Keratinocyte (primary cell): ENCODE measurements at regions not wholly inside any gene's neighbourhood (a gene's known extent, or its start where the extent isn't known, plus 50 kb on each side); places are given as distances from the start of the nearest gene placed in this dataset.

ENCODE experiments used
- DNase-seq: peaks from one replicate; pipeline ENCODE4 v3.0.0-alpha.2; 2011; ENCODE audit warnings: low read depth, missing footprints, low spot score
- FAIRE-seq: peaks from 2 replicates; lab custom pipeline; 2011; peaks lifted over from hg19 to GRCh38; lab: Jason Lieb, UNC
- H2AFZ ChIP-seq: 2 replicates; pipeline ENCODE4 v1.6.0; 2012; ENCODE audit warnings: low read length, control low read depth, inconsistent platforms; ENCODE audit not compliant: control insufficient read depth
- H3K27ac ChIP-seq: 2 replicates; pipeline ENCODE4 v1.5.1; 2011; ENCODE audit warnings: low read length; ENCODE audit not compliant: control insufficient read depth, insufficient read depth
- H3K27me3 ChIP-seq: 3 replicates; pipeline ENCODE4 v1.6.0; 2011; ENCODE audit warnings: low read length; ENCODE audit not compliant: control insufficient read depth, insufficient read depth; ENCODE audit errors: extremely low read depth
- H3K36me3 ChIP-seq, 2 experiments: 2 replicates in 1 of 2; 3 replicates in 1 of 2; pipeline ENCODE4 v1.5.1; 2011; ENCODE audit warnings: low read length in 2 of 2, mild to moderate bottlenecking in 1 of 2; ENCODE audit not compliant: control insufficient read depth in 2 of 2, insufficient read depth in 2 of 2; ENCODE audit errors: extremely low read depth in 1 of 2
- H3K4me1 ChIP-seq: 3 replicates; pipeline ENCODE4 v1.5.1; 2011; ENCODE audit warnings: low read length; ENCODE audit not compliant: control insufficient read depth, insufficient read depth; ENCODE audit errors: extremely low read depth
- H3K4me2 ChIP-seq: 3 replicates; pipeline ENCODE4 v1.6.0; 2011; ENCODE audit warnings: low read depth, low read length; ENCODE audit not compliant: control insufficient read depth, insufficient read depth; ENCODE audit errors: extremely low read depth
- H3K4me3 ChIP-seq, 3 experiments: fragments of 200-600 bp in 1 of 3; sonication (generic) in 1 of 3; 2 replicates in 2 of 3; 3 replicates in 1 of 3; pipeline ENCODE4 v1.5.1; 2011 to 2016; ENCODE audit warnings: low read length in 3 of 3, mild to moderate bottlenecking in 3 of 3, control low read depth in 2 of 3, inconsistent platforms in 1 of 3, low read depth in 1 of 3, mixed read lengths in 1 of 3, mixed run types in 1 of 3, moderate library complexity in 1 of 3; ENCODE audit not compliant: control insufficient read depth in 2 of 3, insufficient read depth in 2 of 3; ENCODE audit errors: extremely low read depth in 1 of 3
- H3K79me2 ChIP-seq: 2 replicates; pipeline ENCODE4 v1.6.0; 2012; ENCODE audit warnings: low read length; ENCODE audit not compliant: control insufficient read depth, insufficient read depth
- H3K9ac ChIP-seq: 3 replicates; pipeline ENCODE4 v1.6.0; 2011; ENCODE audit warnings: low read length; ENCODE audit not compliant: control insufficient read depth, insufficient read depth; ENCODE audit errors: extremely low read depth
- H3K9me1 ChIP-seq: 3 replicates; pipeline ENCODE4 v1.6.0; 2011; ENCODE audit warnings: low read length; ENCODE audit not compliant: control insufficient read depth, insufficient read depth; ENCODE audit errors: extremely low read depth
- H3K9me3 ChIP-seq: 2 replicates; pipeline ENCODE4 v1.5.1; 2012; ENCODE audit warnings: low read depth, low read length; ENCODE audit not compliant: control insufficient read depth
- H4K20me1 ChIP-seq: 3 replicates; pipeline ENCODE4 v1.6.0; 2011; ENCODE audit warnings: low read length; ENCODE audit not compliant: control insufficient read depth, insufficient read depth; ENCODE audit errors: extremely low read depth
- CTCF ChIP-seq, 3 experiments: IDR thresholded peaks in 1 of 3; conservative IDR thresholded peaks in 1 of 3; optimal IDR thresholded peaks in 1 of 3; 2 replicates in 2 of 3; 3 replicates in 1 of 3; pipeline versions ENCODE3 to v1.5.1; 2011; ENCODE audit warnings: low read length in 3 of 3, mild to moderate bottlenecking in 3 of 3, moderate library complexity in 2 of 3, control low read depth in 1 of 3, inconsistent platforms in 1 of 3; ENCODE audit not compliant: insufficient read depth in 2 of 3; ENCODE audit errors: extremely low read depth in 1 of 3
- EZH2 ChIP-seq: IDR thresholded peaks from one replicate; pipeline ENCODE4 v1.6.1; 2012; ENCODE audit warnings: inconsistent platforms, mild to moderate bottlenecking, low read length, moderate library complexity
- dilution Hi-C: fragments of 300-500 bp; cut with MboI; formaldehyde crosslinking; loops from one replicate; pipeline ENCODE4 v1.7.0; 2020; ENCODE audit warnings: low sequenced_read_pairs; ENCODE audit not compliant: extremely low pct_ligation_motif_present

DNA sequence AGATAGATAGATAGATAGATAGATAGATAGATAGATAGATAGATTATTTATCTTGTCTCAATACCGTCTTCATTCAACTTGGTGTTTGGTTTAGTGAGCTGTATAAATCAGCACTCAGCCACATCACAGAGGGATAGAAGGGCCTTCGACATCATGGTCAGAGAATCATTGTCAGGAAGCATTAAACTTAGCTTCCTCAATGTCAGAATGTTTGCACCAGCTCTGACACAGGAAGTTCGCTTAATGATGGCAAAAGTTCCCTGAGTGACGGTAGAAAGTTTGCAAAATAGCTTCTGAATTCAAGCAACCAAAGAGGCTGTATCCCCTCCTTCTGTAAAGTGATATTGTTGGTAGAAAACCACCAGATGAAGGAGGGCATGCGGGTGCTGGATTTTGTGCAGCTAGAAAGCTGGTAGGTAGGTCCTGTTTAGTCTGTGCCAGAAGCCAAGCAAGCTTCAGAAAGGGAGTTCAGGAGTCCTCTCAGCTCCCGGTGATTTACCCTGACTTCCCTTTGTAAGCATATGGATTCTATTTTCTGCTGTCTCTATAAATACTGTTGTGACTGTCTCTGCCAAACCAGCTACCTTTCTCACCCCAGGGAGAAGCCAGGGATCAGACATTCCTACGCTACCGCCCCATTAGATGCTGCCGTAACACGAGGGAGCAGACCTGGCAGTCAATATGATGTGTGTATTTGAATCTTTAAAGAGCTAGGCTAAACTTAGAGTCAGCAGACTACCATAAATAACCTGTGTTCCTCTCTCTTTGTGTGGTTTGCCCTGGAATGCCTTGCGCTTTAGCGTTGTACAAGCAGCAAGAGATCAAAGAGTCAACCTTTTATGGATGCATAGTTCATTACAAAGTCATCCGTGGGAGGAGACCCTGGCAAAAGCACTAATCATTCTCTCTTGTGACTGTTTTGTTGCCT, 200.5 kb upstream of the KIAA1217 start:
- TF ChIP-seq CTCF (optimal IDR thresholded peaks at IDR 0.05 in 1 of 3, IDR thresholded peaks at IDR 0.05 in 1 of 3, conservative IDR thresholded peaks at IDR 0.05 in 1 of 3; ENCODE audit: extremely low read depth in 1 of 3, insufficient read depth in 2 of 3, low read length in 3 of 3): no peak
- no peak for TF ChIP-seq EZH2
- H4K20me1 ChIP-seq: no peaks in the 10 kb centered on the region
- H3K9me1 ChIP-seq: no peaks in the 10 kb centered on the region
- no peak overlapping the region for H3K27ac ChIP-seq
- dilution Hi-C loops: no loop called here
- H3K9me3 ChIP-seq: no peaks in the 10 kb centered on the region
- peak overlapping the region; percentile 35 for H3K4me2 ChIP-seq
- no peak overlapping the region for H2AFZ ChIP-seq
- H3K9ac ChIP-seq: no peak overlapping the region
- H3K27me3 ChIP-seq: peaks cover 2% of the 10 kb centered on the region
- no peaks in the 10 kb centered on the region for H3K79me2 ChIP-seq
- no peak for DNase-seq
- H3K4me1 ChIP-seq: peaks cover 6% of the 10 kb centered on the region
- H3K4me3 ChIP-seq: no peak overlapping the region
- peak; percentile 79 for FAIRE-seq
- H3K36me3 ChIP-seq: no peaks in the 10 kb centered on the region

DNA sequence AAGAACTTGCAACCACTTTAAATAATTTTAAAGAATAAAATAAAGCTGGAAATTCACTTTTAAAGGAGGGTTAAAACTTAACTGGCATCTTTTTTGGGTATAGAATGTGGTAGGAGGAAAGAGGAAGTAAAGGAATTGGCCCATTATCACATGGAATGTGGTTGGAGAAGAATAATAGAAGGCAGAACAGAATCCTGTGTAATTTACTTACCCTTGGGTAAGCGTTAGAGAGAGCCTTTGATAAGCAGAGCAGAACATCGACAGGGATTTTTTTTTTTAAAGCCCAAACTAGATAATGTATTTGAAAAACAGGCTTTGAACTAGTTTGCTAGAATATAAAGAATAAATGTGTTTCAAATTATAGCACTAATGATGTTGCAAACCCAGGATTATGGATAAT, 199.8 kb upstream of the KIAA1217 start:
- Histone ChIP-seq H3K79me2 (no peaks in the 10 kb centered on the region), H4K20me1 (no peaks in the 10 kb centered on the region), H3K4me1 (peaks cover 6% of the 10 kb centered on the region), H3K36me3 (no peaks in the 10 kb centered on the region), H2AFZ (no peak overlapping the region), H3K9me3 (no peaks in the 10 kb centered on the region), H3K27ac (no peak overlapping the region), H3K9me1 (no peaks in the 10 kb centered on the region), H3K27me3 (peaks cover 2% of the 10 kb centered on the region), H3K4me3 (no peak overlapping the region), H3K4me2 (no peak overlapping the region), H3K9ac (no peak overlapping the region)
- dilution Hi-C loops: no loop called here
- DNase-seq: no peak
- no peak for FAIRE-seq
- no peak for TF ChIP-seq CTCF (optimal IDR thresholded peaks at IDR 0.05 in 1 of 3, IDR thresholded peaks at IDR 0.05 in 1 of 3, conservative IDR thresholded peaks at IDR 0.05 in 1 of 3; ENCODE audit: extremely low read depth in 1 of 3, insufficient read depth in 2 of 3, low read length in 3 of 3)
- TF ChIP-seq EZH2: no peak
